Liver (tissue), 8 donors: ENCODE measurements at regions not wholly inside any gene's neighbourhood (a gene's known extent, or its start where the extent isn't known, plus 50 kb on each side); places are given as distances from the start of the nearest gene placed in this dataset.

Source experiments
- DNase-seq: peaks from one replicate; pipeline ENCODE4 v3.0.0-alpha.2; 2017; ENCODE audit warnings: low spot score
- H3K27ac ChIP-seq, 2 donors: one replicate each; pipeline ENCODE4 v1.7.0; 2013; ENCODE audit warnings: inconsistent platforms in 2 of 2, low read length in 2 of 2, control low read depth in 1 of 2, low read depth in 1 of 2, mild to moderate bottlenecking in 1 of 2
- H3K27me3 ChIP-seq, 4 donors: one replicate each; pipeline versions ENCODE4 v1.6.1 to v1.7.0; 2013; ENCODE audit warnings: low read length in 3 of 4, inconsistent platforms in 1 of 4, mild to moderate bottlenecking in 1 of 4, moderate library complexity in 1 of 4; ENCODE audit not compliant: control insufficient read depth in 4 of 4, insufficient read depth in 4 of 4
- H3K36me3 ChIP-seq, 4 donors: one replicate each; pipeline versions ENCODE4 v1.6.1 to v1.7.0; 2013; ENCODE audit warnings: low read length in 3 of 4, mild to moderate bottlenecking in 3 of 4, low read depth in 1 of 4, moderate library complexity in 1 of 4; ENCODE audit not compliant: control insufficient read depth in 4 of 4, insufficient read depth in 3 of 4
- H3K4me1 ChIP-seq, 4 donors: one replicate each; pipeline versions ENCODE4 v1.6.1 to v1.7.0; 2013; ENCODE audit warnings: low read length in 3 of 4, mild to moderate bottlenecking in 3 of 4, moderate library complexity in 1 of 4; ENCODE audit not compliant: control insufficient read depth in 4 of 4, insufficient read depth in 4 of 4
- H3K4me3 ChIP-seq, 3 donors: one replicate each; pipeline versions ENCODE4 v1.6.1 to v1.7.0; 2013; ENCODE audit warnings: low read length in 3 of 3, control low read depth in 1 of 3, low read depth in 1 of 3, mild to moderate bottlenecking in 1 of 3
- H3K9ac ChIP-seq, 2 donors: one replicate each; pipeline ENCODE4 v1.7.0; 2013; ENCODE audit warnings: low read length in 2 of 2, mild to moderate bottlenecking in 2 of 2, moderate library complexity in 2 of 2, control low read depth in 1 of 2, low read depth in 1 of 2
- H3K9me3 ChIP-seq, 4 donors: one replicate each; pipeline versions ENCODE4 v1.6.1 to v1.7.0; 2013; ENCODE audit warnings: low read length in 3 of 4; ENCODE audit not compliant: control insufficient read depth in 4 of 4
- CTCF ChIP-seq: fragments of 150-350 bp; IDR thresholded peaks from 2 replicates; pipeline ENCODE4 v1.5.1; 2017; ENCODE audit warnings: improper control_type of control experiment, low read depth, low read length; ENCODE audit not compliant: missing input control
- EGR1 ChIP-seq, 2 donors: IDR thresholded peaks; 2 replicates each; pipeline ENCODE4 v1.6.1; 2016 to 2018; ENCODE audit warnings: antibody characterized with exemption in 2 of 2, low read depth in 2 of 2
- FOXA1 ChIP-seq: IDR thresholded peaks from 2 replicates; pipeline ENCODE4 v1.6.1; 2016; ENCODE audit warnings: antibody characterized with exemption
- FOXA2 ChIP-seq: IDR thresholded peaks from 2 replicates; pipeline ENCODE4 v1.6.1; 2016; ENCODE audit warnings: antibody characterized with exemption
- GABPA ChIP-seq, 2 donors: IDR thresholded peaks in 1 of 2; conservative IDR thresholded peaks in 1 of 2; 2 replicates each; pipeline ENCODE4 v1.6.1; 2016; ENCODE audit warnings: antibody characterized with exemption in 2 of 2, mild to moderate bottlenecking in 1 of 2, moderate library complexity in 1 of 2
- HNF4A ChIP-seq, 2 donors: conservative IDR thresholded peaks; 2 replicates each; pipeline ENCODE4 v1.6.1; 2016; ENCODE audit warnings: antibody characterized with exemption in 2 of 2, mild to moderate bottlenecking in 2 of 2
- HNF4G ChIP-seq: IDR thresholded peaks from 2 replicates; pipeline ENCODE4 v1.6.1; 2016; ENCODE audit warnings: antibody characterized with exemption
- JUND ChIP-seq, 2 donors: IDR thresholded peaks; 2 replicates each; pipeline ENCODE4 v1.6.1; 2016; ENCODE audit warnings: antibody characterized with exemption in 2 of 2
- MAX ChIP-seq: IDR thresholded peaks from 2 replicates; pipeline ENCODE4 v1.6.1; 2016; ENCODE audit warnings: antibody characterized with exemption
- NR2F2 ChIP-seq: IDR thresholded peaks from 2 replicates; pipeline ENCODE4 v1.6.1; 2016; ENCODE audit warnings: antibody characterized with exemption
- RAD21 ChIP-seq, 2 donors: IDR thresholded peaks; 2 replicates each; pipeline ENCODE4 v1.6.1; 2016; ENCODE audit warnings: antibody characterized with exemption in 2 of 2, mild to moderate bottlenecking in 2 of 2
- REST ChIP-seq: IDR thresholded peaks from 2 replicates; pipeline ENCODE4 v1.6.1; 2016; ENCODE audit warnings: antibody characterized with exemption, mild to moderate bottlenecking
- YY1 ChIP-seq: IDR thresholded peaks from 2 replicates; pipeline ENCODE4 v1.6.1; 2016; ENCODE audit warnings: antibody characterized with exemption, mild to moderate bottlenecking
- ZBTB33 ChIP-seq: IDR thresholded peaks from 2 replicates; pipeline ENCODE4 v1.6.1; 2016; ENCODE audit warnings: antibody characterized with exemption
- WGBS: extraction: QIAGEN DNeasy Blood & Tissue Kit; methylation state at CpG from one replicate; pipeline ENCODE4 v1.1.7; 2013; 5-methylcytosine and 5-hydroxymethylcytosine counted together
- donor health status: healthy.
- donor health status: healthy.
- donor health status: healthy.
- donor health status: healthy.
- donor health status: healthy.

- no peaks in the 10 kb centered on the region for H3K36me3 ChIP-seq
- no peaks in the 10 kb centered on the region for H3K4me1 ChIP-seq
- H3K9ac ChIP-seq = no peak overlapping the region
- no peak overlapping the region for H3K4me3 ChIP-seq
- no peaks in the 10 kb centered on the region for H3K27me3 ChIP-seq
- H3K27ac ChIP-seq = no peak overlapping the region
- H3K9me3 ChIP-seq = no peaks in the 10 kb centered on the region
- TF ChIP-seq JUND (IDR thresholded peaks at IDR 0.05) (no peak), YY1 (no peak), HNF4G (no peak), HNF4A (conservative IDR thresholded peaks at IDR 0.05) (no peak), NR2F2 (no peak)
- WGBS = 91% methylated on average over 3 of the region's 3 CpGs
- no peak for DNase-seq
These were observed 277.5 kb upstream of the MYOCD start for GRCh38 chr17:12388226-12388625.

- H3K4me3 ChIP-seq = no peak overlapping the region
- no peaks in the 10 kb centered on the region for H3K9me3 ChIP-seq
- H3K27ac ChIP-seq = no peak overlapping the region
- no peaks in the 10 kb centered on the region for H3K4me1 ChIP-seq
- TF ChIP-seq HNF4A (conservative IDR thresholded peaks at IDR 0.05) (no peak), GABPA (IDR thresholded peaks at IDR 0.05 in 1 of 2, conservative IDR thresholded peaks at IDR 0.05 in 1 of 2) (no peak), ZBTB33 (no peak), MAX (no peak), EGR1 (IDR thresholded peaks at IDR 0.05; ENCODE audit: low read depth in 2 of 2) (no peak), REST (no peak), JUND (IDR thresholded peaks at IDR 0.05) (no peak), FOXA2 (no peak), CTCF (no peak), YY1 (no peak), RAD21 (IDR thresholded peaks at IDR 0.05) (no peak), NR2F2 (no peak), FOXA1 (no peak)
- no peaks in the 10 kb centered on the region for H3K36me3 ChIP-seq
- WGBS = 82% methylated on average over 2 of the region's 2 CpGs
- H3K27me3 ChIP-seq = no peaks in the 10 kb centered on the region
- H3K9ac ChIP-seq = no peak overlapping the region
- DNase-seq = no peak
These were observed 276.3 kb upstream of the MYOCD start for GRCh38 chr17:12389421-12389820.
